Stimulated activated CD4-positive, alpha-beta T cell treated with anti-CD3 and anti-CD28 coated beads, TNF-alpha, amount 100 ng/mL, for 24 hours (primary cell): ENCODE measurements at regions not wholly inside any gene's neighbourhood (a gene's known extent, or its start where the extent isn't known, plus 50 kb on each side); places are given as distances from the start of the nearest gene placed in this dataset.
"Not testable (repeated sequence)": the region's sequence is repeated elsewhere in the genome, so short reads cannot be mapped to it uniquely, and the experiment has no call there.

Experiments
- DNase-seq, 3 experiments: peaks; one replicate each; pipeline ENCODE4 v3.0.0-alpha.2; 2020; ENCODE audit warnings: low read depth in 3 of 3

GRCh38 chr12:89064780-89065179, 287.5 kb downstream of the DUSP6 start:
- no peak for DNase-seq

- no peak for DNase-seq
Measured at GRCh38 chr12:89064151-89064550, 288.1 kb downstream of the DUSP6 start.

- no peak for DNase-seq
Measured at GRCh38 chr12:89062996-89063395, 289.3 kb downstream of the DUSP6 start.

- no peak for DNase-seq
Measured at GRCh38 chr12:89059721-89060541, 292.4 kb downstream of the DUSP6 start.

GRCh38 chr12:89059056-89059455, 293.2 kb downstream of the DUSP6 start:
- DNase-seq = no peak

GRCh38 chr12:89058402-89058801, 293.9 kb downstream of the DUSP6 start:
- DNase-seq = no peak

- not testable (repeated sequence) for DNase-seq
Measured at GRCh38 chr12:89053817-89054216, 298.5 kb downstream of the DUSP6 start.

- DNase-seq = peak in 1 of 3 experiments; percentile 20
Measured at GRCh38 chr12:89051065-89051677, 301.1 kb downstream of the DUSP6 start.

- no peak for DNase-seq
Measured at GRCh38 chr12:89047856-89048418, 304.4 kb downstream of the DUSP6 start.

- no peak for DNase-seq
Measured at GRCh38 chr12:89041078-89041477, 311.2 kb downstream of the DUSP6 start.

GRCh38 chr12:89040146-89040964, 311.9 kb downstream of the DUSP6 start:
- DNase-seq = peak; percentile 58 to 86 (median 61)

- peak in 1 of 3 experiments; percentile 13 for DNase-seq
Measured at GRCh38 chr12:89038831-89039512, 313.3 kb downstream of the DUSP6 start.

GRCh38 chr12:89033062-89033461, 319.2 kb downstream of the DUSP6 start:
- DNase-seq = no peak

GRCh38 chr12:89029961-89030360, 322.3 kb downstream of the DUSP6 start:
- no peak for DNase-seq

GRCh38 chr12:89024580-89024979, 327.7 kb downstream of the DUSP6 start:
- DNase-seq = no peak

- no peak for DNase-seq
Measured at GRCh38 chr12:89023936-89024335, 328.4 kb downstream of the DUSP6 start.

GRCh38 chr12:89020689-89021088, 331.6 kb downstream of the DUSP6 start:
- DNase-seq = no peak

GRCh38 chr12:89020121-89020480, 332.2 kb downstream of the DUSP6 start:
- no peak for DNase-seq

- peak; percentile 38 to 60 (median 45) for DNase-seq
Measured at GRCh38 chr12:89019439-89020120, 332.7 kb downstream of the DUSP6 start.

GRCh38 chr12:89016970-89017778, 335.1 kb downstream of the DUSP6 start:
- peak in 1 of 3 experiments; percentile 37 for DNase-seq
